ENCODE measurements at regions not wholly inside any gene's neighbourhood (a gene's known extent, or its start where the extent isn't known, plus 50 kb on each side); places are given as distances from the start of the nearest gene placed in this dataset.

GRCh38 chr9:90001747-90002146 is 396.9 kb downstream of the GADD45G start:
- Histone ChIP-seq H3K27me3 (ENCODE audit: control insufficient read depth in 1 of 2, insufficient read depth in 2 of 2, low read length in 2 of 2) (no peaks in the 10 kb centered on the region), H3K4me3 (ENCODE audit: low read length) (no peak overlapping the region), H3K36me3 (ENCODE audit: insufficient read depth, low read length) (no peaks in the 10 kb centered on the region), H3K9me3 (ENCODE audit: control insufficient read depth in 1 of 2, insufficient read depth in 1 of 2, low read length in 2 of 2) (peaks cover 0 to 3% of the 10 kb centered on the region in 2 experiments), H3K27ac (ENCODE audit: low read depth in 1 of 2, low read length in 2 of 2) (no peak overlapping the region), H3K4me1 (ENCODE audit: insufficient read depth, low read length) (peaks cover 19% of the 10 kb centered on the region)
- Mint-ChIP-seq H3K4me3 (no peak overlapping the region), H3K27me3 (no peaks in the 10 kb centered on the region), H3K4me1 (ENCODE audit: low read depth) (peaks cover 26% of the 10 kb centered on the region), H3K36me3 (ENCODE audit: low read depth) (no peaks in the 10 kb centered on the region), H3K9me3 (no peaks in the 10 kb centered on the region), H3K27ac (no peak overlapping the region)
- ATAC-seq (ENCODE audit: poor library complexity) (no peak), DNase-seq (no peak)
- intact Hi-C loops (cut with DNase I, micrococcal nuclease) = loop anchor here in 1 of 2 experiments (1.0 kb wide), 1 partner anchor 44 kb away; no protein-coding TSS in a partner anchor
- CTCF ChIA-PET = no interaction called here
- TF ChIP-seq, protein P1, sequence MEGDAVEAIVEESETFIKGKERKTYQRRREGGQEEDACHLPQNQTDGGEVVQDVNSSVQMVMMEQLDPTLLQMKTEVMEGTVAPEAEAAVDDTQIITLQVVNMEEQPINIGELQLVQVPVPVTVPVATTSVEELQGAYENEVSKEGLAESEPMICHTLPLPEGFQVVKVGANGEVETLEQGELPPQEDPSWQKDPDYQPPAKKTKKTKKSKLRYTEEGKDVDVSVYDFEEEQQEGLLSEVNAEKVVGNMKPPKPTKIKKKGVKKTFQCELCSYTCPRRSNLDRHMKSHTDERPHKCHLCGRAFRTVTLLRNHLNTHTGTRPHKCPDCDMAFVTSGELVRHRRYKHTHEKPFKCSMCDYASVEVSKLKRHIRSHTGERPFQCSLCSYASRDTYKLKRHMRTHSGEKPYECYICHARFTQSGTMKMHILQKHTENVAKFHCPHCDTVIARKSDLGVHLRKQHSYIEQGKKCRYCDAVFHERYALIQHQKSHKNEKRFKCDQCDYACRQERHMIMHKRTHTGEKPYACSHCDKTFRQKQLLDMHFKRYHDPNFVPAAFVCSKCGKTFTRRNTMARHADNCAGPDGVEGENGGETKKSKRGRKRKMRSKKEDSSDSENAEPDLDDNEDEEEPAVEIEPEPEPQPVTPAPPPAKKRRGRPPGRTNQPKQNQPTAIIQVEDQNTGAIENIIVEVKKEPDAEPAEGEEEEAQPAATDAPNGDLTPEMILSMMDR (IDR thresholded peaks at IDR 0.05) = no peak
- POLR2A ChIA-PET = no interaction called here

DNA sequence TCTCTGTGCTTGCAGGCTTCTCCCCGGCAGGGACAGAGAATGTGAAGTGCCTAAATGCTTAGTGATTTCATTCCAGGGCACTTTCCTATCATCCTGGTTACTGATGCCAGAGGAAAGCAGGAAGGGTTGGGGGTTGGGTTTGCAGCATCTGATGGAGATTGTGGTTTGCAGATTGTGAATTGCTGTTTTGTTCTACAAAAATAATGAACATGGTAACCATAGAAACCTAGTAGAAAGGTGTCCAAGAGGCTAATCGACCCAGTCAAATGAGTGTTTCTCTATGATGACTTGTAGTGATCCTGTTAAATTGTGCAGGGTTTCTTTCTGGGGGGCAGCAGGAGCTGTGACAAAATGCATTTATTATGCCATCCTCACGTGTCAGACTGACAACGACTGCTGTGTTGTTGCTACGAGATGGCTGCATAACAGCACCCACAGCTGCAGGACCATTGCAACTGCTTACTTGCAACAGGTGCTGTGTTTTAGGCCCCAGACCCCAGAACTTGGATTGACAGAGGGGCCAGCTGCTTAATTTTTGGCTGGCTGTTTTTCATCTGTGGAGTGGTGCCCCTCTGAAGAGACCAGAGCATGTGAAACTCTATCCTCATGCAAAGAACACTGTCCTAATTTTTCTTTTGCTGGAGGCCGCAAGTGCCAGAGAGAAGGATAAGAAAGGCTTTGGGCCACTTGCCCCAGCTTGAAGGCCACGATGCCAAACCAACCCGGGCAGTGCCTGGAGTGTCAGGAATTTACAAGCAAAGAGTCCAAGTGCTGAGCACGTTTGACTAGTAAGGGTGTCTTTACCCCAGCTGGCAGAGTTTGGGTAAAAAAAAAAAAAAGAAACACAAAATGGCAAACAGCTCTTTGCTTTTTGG is 397.8 kb downstream of the GADD45G start:
- no peak overlapping the region for H3K27ac ChIP-seq (ENCODE audit: low read depth in 1 of 2, low read length in 2 of 2)
- Mint-ChIP-seq H3K27ac (no peak overlapping the region), H3K27me3 (no peaks in the 10 kb centered on the region), H3K4me3 (no peak overlapping the region), H3K9me3 (no peaks in the 10 kb centered on the region), H3K4me1 (ENCODE audit: low read depth) (peaks cover 26% of the 10 kb centered on the region), H3K36me3 (ENCODE audit: low read depth) (no peaks in the 10 kb centered on the region)
- H3K36me3 ChIP-seq (ENCODE audit: insufficient read depth, low read length) = no peaks in the 10 kb centered on the region
- DNase-seq = no peak
- ChIA-PET POLR2A (no interaction called here), CTCF (interaction anchor here (1.0 kb wide), 1 partner anchor 11 kb away, joined by 3 read pairs; no protein-coding TSS in a partner anchor)
- ATAC-seq (ENCODE audit: poor library complexity) = no peak
- no peaks in the 10 kb centered on the region for H3K27me3 ChIP-seq (ENCODE audit: control insufficient read depth in 1 of 2, insufficient read depth in 2 of 2, low read length in 2 of 2)
- TF ChIP-seq, protein P1 (IDR thresholded peaks at IDR 0.05) = no peak
- no peak overlapping the region for H3K4me3 ChIP-seq (ENCODE audit: low read length)
- H3K4me1 ChIP-seq (ENCODE audit: insufficient read depth, low read length) = peaks cover 19% of the 10 kb centered on the region
- intact Hi-C loops (cut with DNase I, micrococcal nuclease) = loop anchor here in 1 of 2 experiments (1.0 kb wide), 1 partner anchor 45 kb away; no protein-coding TSS in a partner anchor
- peaks cover 0 to 3% of the 10 kb centered on the region in 2 experiments for H3K9me3 ChIP-seq (ENCODE audit: control insufficient read depth in 1 of 2, insufficient read depth in 1 of 2, low read length in 2 of 2)

DNA sequence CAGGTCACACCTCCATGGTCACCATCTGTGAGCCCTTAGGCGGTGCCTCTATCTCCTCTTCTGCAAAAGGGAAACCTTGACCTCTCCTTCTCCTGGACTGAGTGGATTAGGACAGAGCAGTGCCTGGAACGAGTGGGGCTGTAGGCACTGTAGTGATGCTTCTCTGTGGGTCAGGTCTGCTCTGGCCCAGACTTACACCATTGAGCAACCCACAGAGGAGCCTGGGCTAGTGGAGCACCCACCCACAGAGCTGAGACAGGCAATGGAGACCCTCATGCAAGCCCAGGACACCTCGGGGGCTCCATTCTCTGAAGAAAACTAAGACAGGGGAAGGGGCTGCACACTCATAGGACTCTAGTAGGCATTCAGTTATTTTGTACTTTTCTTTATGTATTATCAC is 400.6 kb downstream of the GADD45G start:
- Mint-ChIP-seq H3K27me3 (no peaks in the 10 kb centered on the region), H3K27ac (no peak overlapping the region), H3K36me3 (ENCODE audit: low read depth) (no peaks in the 10 kb centered on the region), H3K4me1 (ENCODE audit: low read depth) (peaks cover 8% of the 10 kb centered on the region), H3K9me3 (no peaks in the 10 kb centered on the region), H3K4me3 (no peak overlapping the region)
- intact Hi-C loops (cut with DNase I, micrococcal nuclease) = no loop called here
- Histone ChIP-seq H3K27me3 (ENCODE audit: control insufficient read depth in 1 of 2, insufficient read depth in 2 of 2, low read length in 2 of 2) (no peaks in the 10 kb centered on the region), H3K27ac (ENCODE audit: low read depth in 1 of 2, low read length in 2 of 2) (no peak overlapping the region), H3K4me3 (ENCODE audit: low read length) (no peak overlapping the region), H3K9me3 (ENCODE audit: control insufficient read depth in 1 of 2, insufficient read depth in 1 of 2, low read length in 2 of 2) (peaks cover 0 to 3% of the 10 kb centered on the region in 2 experiments), H3K36me3 (ENCODE audit: insufficient read depth, low read length) (no peaks in the 10 kb centered on the region), H3K4me1 (ENCODE audit: insufficient read depth, low read length) (peaks cover 3% of the 10 kb centered on the region)
- DNase-seq = no peak
- TF ChIP-seq, protein P1 (IDR thresholded peaks at IDR 0.05) = no peak
- ChIA-PET CTCF (no interaction called here), POLR2A (no interaction called here)
- no peak for ATAC-seq (ENCODE audit: poor library complexity)

Measured in CD4-positive, alpha-beta T cell (primary cell).